ENCODE measurements at regions not wholly inside any gene's neighbourhood (a gene's known extent, or its start where the extent isn't known, plus 50 kb on each side); places are given as distances from the start of the nearest gene placed in this dataset.

- Histone ChIP-seq H3K27me3 (ENCODE audit: control insufficient read depth, insufficient read depth, low read length) (no peaks in the 10 kb centered on the region), H3K4me3 (ENCODE audit: low read length) (no peak overlapping the region), H3K36me3 (ENCODE audit: control insufficient read depth, insufficient read depth, low read length) (no peaks in the 10 kb centered on the region), H3K9me3 (ENCODE audit: control insufficient read depth, insufficient read depth, low read length) (no peaks in the 10 kb centered on the region), H3K27ac (ENCODE audit: low read length) (no peak overlapping the region), H3K4me1 (ENCODE audit: control insufficient read depth, insufficient read depth, low read length) (no peaks in the 10 kb centered on the region)
- Mint-ChIP-seq H3K4me3 (no peak overlapping the region), H3K27ac (no peak overlapping the region), H3K9me3 (peaks cover 0 to 6% of the 10 kb centered on the region in 2 donors), H3K36me3 (no peaks in the 10 kb centered on the region), H3K27me3 (ENCODE audit: low read depth in 2 of 2) (peaks cover 0 to 2% of the 10 kb centered on the region in 2 donors), H3K4me1 (no peaks in the 10 kb centered on the region)
- TF ChIP-seq CTCF (IDR thresholded peaks at IDR 0.05) = no peak
- ATAC-seq = no peak
- 92% methylated on average over 3 of the region's 4 CpGs for WGBS (ENCODE audit: insufficient coverage)
- intact Hi-C loops (cut with micrococcal nuclease) = no loop called here
- no peak for DNase-seq
Observed at GRCh38 chr10:36251068-36251467, 609.0 kb upstream of the FZD8 start.

- Histone ChIP-seq H3K36me3 (ENCODE audit: control insufficient read depth, insufficient read depth, low read length) (no peaks in the 10 kb centered on the region), H3K9me3 (ENCODE audit: control insufficient read depth, insufficient read depth, low read length) (no peaks in the 10 kb centered on the region), H3K4me3 (ENCODE audit: low read length) (no peak overlapping the region), H3K27me3 (ENCODE audit: control insufficient read depth, insufficient read depth, low read length) (no peaks in the 10 kb centered on the region), H3K27ac (ENCODE audit: low read length) (no peak overlapping the region), H3K4me1 (ENCODE audit: control insufficient read depth, insufficient read depth, low read length) (no peaks in the 10 kb centered on the region)
- ATAC-seq (no peak), DNase-seq (no peak)
- Mint-ChIP-seq H3K4me1 (no peaks in the 10 kb centered on the region), H3K27me3 (ENCODE audit: low read depth in 2 of 2) (peaks cover 0 to 2% of the 10 kb centered on the region in 2 donors), H3K4me3 (no peak overlapping the region), H3K36me3 (no peaks in the 10 kb centered on the region), H3K27ac (no peak overlapping the region), H3K9me3 (peaks cover 0 to 6% of the 10 kb centered on the region in 2 donors)
- no peak for TF ChIP-seq CTCF (IDR thresholded peaks at IDR 0.05)
- intact Hi-C loops (cut with micrococcal nuclease) = no loop called here
- 88% methylated on average over 2 of the region's 5 CpGs for WGBS (ENCODE audit: insufficient coverage)
Observed at GRCh38 chr10:36248304-36248981, 606.3 kb upstream of the FZD8 start.

- no peak overlapping the region for H3K4me3 ChIP-seq (ENCODE audit: low read length)
- H3K27me3 ChIP-seq (ENCODE audit: control insufficient read depth, insufficient read depth, low read length) = no peaks in the 10 kb centered on the region
- Mint-ChIP-seq H3K4me3 (no peak overlapping the region), H3K36me3 (no peaks in the 10 kb centered on the region), H3K27ac (no peak overlapping the region), H3K27me3 (ENCODE audit: low read depth in 2 of 2) (peaks cover 0 to under 1% of the 10 kb centered on the region in 2 donors), H3K4me1 (no peaks in the 10 kb centered on the region), H3K9me3 (peaks cover 4 to 7% of the 10 kb centered on the region in 2 donors)
- no peaks in the 10 kb centered on the region for H3K9me3 ChIP-seq (ENCODE audit: control insufficient read depth, insufficient read depth, low read length)
- no peaks in the 10 kb centered on the region for H3K4me1 ChIP-seq (ENCODE audit: control insufficient read depth, insufficient read depth, low read length)
- ATAC-seq = no peak
- DNase-seq = no peak
- no peak for TF ChIP-seq CTCF (IDR thresholded peaks at IDR 0.05)
- intact Hi-C loops (cut with micrococcal nuclease) = no loop called here
- no peak overlapping the region for H3K27ac ChIP-seq (ENCODE audit: low read length)
- no peaks in the 10 kb centered on the region for H3K36me3 ChIP-seq (ENCODE audit: control insufficient read depth, insufficient read depth, low read length)
- WGBS (ENCODE audit: insufficient coverage) = 68% methylated on average over 2 of the region's 2 CpGs
Observed at GRCh38 chr10:36247478-36247877, 605.4 kb upstream of the FZD8 start.

- Histone ChIP-seq H3K27me3 (ENCODE audit: control insufficient read depth, insufficient read depth, low read length) (no peaks in the 10 kb centered on the region), H3K27ac (ENCODE audit: low read length) (no peak overlapping the region), H3K4me1 (ENCODE audit: control insufficient read depth, insufficient read depth, low read length) (no peaks in the 10 kb centered on the region), H3K36me3 (ENCODE audit: control insufficient read depth, insufficient read depth, low read length) (no peaks in the 10 kb centered on the region), H3K4me3 (ENCODE audit: low read length) (no peak overlapping the region), H3K9me3 (ENCODE audit: control insufficient read depth, insufficient read depth, low read length) (no peaks in the 10 kb centered on the region)
- Mint-ChIP-seq H3K27ac (no peak overlapping the region), H3K36me3 (no peaks in the 10 kb centered on the region), H3K4me1 (no peaks in the 10 kb centered on the region), H3K27me3 (ENCODE audit: low read depth in 2 of 2) (no peaks in the 10 kb centered on the region), H3K4me3 (no peak overlapping the region), H3K9me3 (peaks cover 10 to 17% of the 10 kb centered on the region in 2 donors)
- TF ChIP-seq CTCF (IDR thresholded peaks at IDR 0.05) = no peak
- ATAC-seq = no peak
- 89% methylated on average over 1 of the region's 2 CpGs for WGBS (ENCODE audit: insufficient coverage)
- intact Hi-C loops (cut with micrococcal nuclease) = no loop called here
- DNase-seq = no peak
Observed at GRCh38 chr10:36236931-36237330, 594.8 kb upstream of the FZD8 start.

Measured in natural killer cell (primary cell).